HCT116 (cell line): ENCODE measurements at regions not wholly inside any gene's neighbourhood (a gene's known extent, or its start where the extent isn't known, plus 50 kb on each side); places are given as distances from the start of the nearest gene placed in this dataset.

ENCODE experiments used
- ATAC-seq: fragments of 200-7000 bp; cut with Tn5 transposase; 2 replicates; pipeline ENCODE4 v1.9.1; 2020; ENCODE audit warnings: mild to moderate bottlenecking, moderate library complexity
- BruUV-seq: library from RNA; stranded (reverse); fragments of 400-500 nt; replicated peaks from 2 replicates; lab custom pipeline; 2021; lab: Mats Ljungman, UMichigan
- CTCF ChIA-PET: fragments of 300-600 bp; sonication (Branson Sonifier 250); formaldehyde crosslinking; loops from one replicate; lab custom pipeline; 2021; ENCODE audit warnings: antibody characterized with exemption; lab: Charles Lee
- POLR2A ChIA-PET: fragments of 300-600, 350-600 bp; sonication (Branson Sonifier 250); formaldehyde crosslinking; loops from one replicate; lab custom pipeline; 2021; ENCODE audit warnings: antibody characterized with exemption; lab: Charles Lee
- RAD21 ChIA-PET, 2 experiments: fragments of 300-600 bp; sonication (Branson Sonifier 250); formaldehyde crosslinking; loops; one replicate each; lab custom pipeline; 2023; ENCODE audit warnings: low total read pairs in 2 of 2; ENCODE audit not compliant: uncharacterized antibody in 2 of 2, unreplicated experiment in 2 of 2, low non-redundant PET in 1 of 2; lab: Charles Lee
- DNase-seq: peaks from one replicate; pipeline ENCODE4 v3.0.0-alpha.2; 2010; ENCODE audit warnings: low read depth, low spot score
- H2AFZ ChIP-seq: fragments of 200-600 bp; shearing (Covaris generic), sonication (generic); 2 replicates; pipeline ENCODE4 v1.6.1; 2017; ENCODE audit warnings: low read depth, mixed run types, mixed read lengths, antibody characterized with exemption, low read length; ENCODE audit not compliant: poor library complexity, severe bottlenecking
- H3K27ac ChIP-seq: 2 replicates; pipeline ENCODE4 v1.5.1; 2012; ENCODE audit warnings: low read depth, low read length
- H3K27me3 ChIP-seq: fragments of 200-600 bp; sonication (generic); 2 replicates; pipeline ENCODE4 v1.6.1; 2016; ENCODE audit warnings: mixed run types, low read length, mixed read lengths; ENCODE audit not compliant: insufficient read depth
- H3K36me3 ChIP-seq, 2 experiments: fragments of 200-500 bp in 1 of 2; fragments of 200-600 bp in 1 of 2; sonication (Bioruptor generic) in 1 of 2; sonication (generic) in 1 of 2; 2 replicates each; pipeline versions ENCODE4 v1.5.1 to v1.6.1; 2014 to 2016; ENCODE audit warnings: low read length in 2 of 2, inconsistent platforms in 1 of 2, mixed read lengths in 1 of 2, mixed run types in 1 of 2; ENCODE audit not compliant: insufficient read depth in 2 of 2, control insufficient read depth in 1 of 2
- H3K4me1 ChIP-seq, 2 experiments: fragments of 200-600 bp in 1 of 2; sonication (generic) in 1 of 2; 2 replicates each; pipeline versions ENCODE4 v1.5.1 to v1.6.1; 2012 to 2017; ENCODE audit warnings: low read length in 2 of 2, inconsistent platforms in 1 of 2, mild to moderate bottlenecking in 1 of 2, mixed read lengths in 1 of 2, mixed run types in 1 of 2, moderate library complexity in 1 of 2; ENCODE audit not compliant: insufficient read depth in 2 of 2, control insufficient read depth in 1 of 2
- H3K4me2 ChIP-seq: fragments of 200-600 bp; sonication (generic); 2 replicates; pipeline ENCODE4 v1.6.1; 2017; ENCODE audit warnings: mixed run types, low read length, mixed read lengths
- H3K4me3 ChIP-seq, 2 experiments: fragments of 200-600 bp in 1 of 2; sonication (generic) in 1 of 2; replicated peaks in 1 of 2; 2 replicates each; pipeline ENCODE4 v1.5.1; 2011 to 2016; ENCODE audit warnings: low read length in 2 of 2, control low read depth in 1 of 2, low read depth in 1 of 2, mild to moderate bottlenecking in 1 of 2, mixed read lengths in 1 of 2, mixed run types in 1 of 2
- H3K79me2 ChIP-seq: fragments of 200-600 bp; sonication (generic); 2 replicates; pipeline ENCODE4 v1.6.1; 2017; ENCODE audit warnings: mild to moderate bottlenecking, mixed run types, low read length, moderate library complexity, mixed read lengths; ENCODE audit not compliant: insufficient read depth
- H3K9ac ChIP-seq: fragments of 200-600 bp; sonication (generic); 2 replicates; pipeline ENCODE4 v1.6.1; 2016; ENCODE audit warnings: low read length, mixed read lengths
- H3K9me2 ChIP-seq: fragments of 200-600 bp; sonication (generic), shearing (Covaris generic); 2 replicates; pipeline ENCODE4 v1.6.1; 2017; ENCODE audit warnings: mixed run types, mild to moderate bottlenecking, moderate library complexity; ENCODE audit not compliant: insufficient read depth
- H3K9me3 ChIP-seq, 2 experiments: fragments of 200-500 bp in 1 of 2; fragments of 200-600 bp in 1 of 2; sonication (Bioruptor generic) in 1 of 2; sonication (generic) in 1 of 2; 2 replicates each; pipeline ENCODE4 v1.6.1; 2014 to 2017; ENCODE audit warnings: low read length in 2 of 2, mixed read lengths in 2 of 2, inconsistent platforms in 1 of 2, low read depth in 1 of 2, mild to moderate bottlenecking in 1 of 2, mixed run types in 1 of 2, moderate library complexity in 1 of 2; ENCODE audit not compliant: control insufficient read depth in 1 of 2, insufficient read depth in 1 of 2
- H4K20me1 ChIP-seq: fragments of 200-600 bp; sonication (generic), shearing (Covaris generic); 2 replicates; pipeline ENCODE4 v1.6.1; 2017; ENCODE audit warnings: mixed run types, mild to moderate bottlenecking, moderate library complexity; ENCODE audit not compliant: insufficient read depth
- EGR1 ChIP-seq: IDR thresholded peaks from 2 replicates; pipeline ENCODE4 v1.6.1; 2012; ENCODE audit warnings: low read depth
- ELF1 ChIP-seq: IDR thresholded peaks from 2 replicates; pipeline ENCODE4 v1.6.1; 2012; ENCODE audit warnings: low read depth, borderline replicate concordance
- EZH2 ChIP-seq: fragments of 200-600 bp; sonication (generic); IDR thresholded peaks from 2 replicates; pipeline ENCODE4 v1.6.1; 2017; ENCODE audit warnings: antibody characterized with exemption, mixed run types
- FOSL1 ChIP-seq: IDR thresholded peaks from 2 replicates; pipeline ENCODE4 v1.6.1; 2012; ENCODE audit warnings: low read depth
- POLR2AphosphoS5 ChIP-seq: IDR thresholded peaks from 2 replicates; pipeline ENCODE4 v1.6.1; 2011; ENCODE audit warnings: mild to moderate bottlenecking, low read depth, low read length, moderate library complexity
- RAD21 ChIP-seq: IDR thresholded peaks from 2 replicates; pipeline ENCODE4 v1.6.1; 2012; ENCODE audit warnings: low read depth, mild to moderate bottlenecking
- SRF ChIP-seq: IDR thresholded peaks from 2 replicates; pipeline ENCODE4 v1.6.1; 2012; ENCODE audit warnings: low read depth
- TCF7L2 ChIP-seq: IDR thresholded peaks from 2 replicates; pipeline ENCODE4 v1.7.0; 2011; ENCODE audit warnings: borderline replicate concordance, inconsistent platforms; ENCODE audit not compliant: insufficient read depth, insufficient read length; ENCODE audit errors: extremely low read depth
- ZFX ChIP-seq: fragments of 450-650 bp; IDR thresholded peaks from 2 replicates; pipeline ENCODE4 v1.6.1; 2017
- ZNF274 ChIP-seq: fragments of 200-500 bp; sonication (Bioruptor generic); IDR thresholded peaks from 2 replicates; pipeline ENCODE4 v1.6.1; 2014; ENCODE audit warnings: mild to moderate bottlenecking, low read depth, low read length, inconsistent platforms
- intact Hi-C: fragments of 100-400 bp; cut with micrococcal nuclease; formaldehyde crosslinking; loops from 2 replicates; pipeline ENCODE4 v1.10.0; 2022
- TF ChIP-seq, protein P1 (sequence below): IDR thresholded peaks from 2 replicates; pipeline ENCODE4 v1.6.1; 2012
- TF ChIP-seq, protein P2 (sequence below): IDR thresholded peaks from 2 replicates; pipeline ENCODE4 v1.6.1; 2012; ENCODE audit warnings: low read depth
- TF ChIP-seq, protein P3 (sequence below): IDR thresholded peaks from 2 replicates; pipeline ENCODE4 v1.6.1; 2011; ENCODE audit warnings: mild to moderate bottlenecking, low read length, moderate library complexity; ENCODE audit not compliant: insufficient replicate concordance; ENCODE audit errors: extremely low read depth

DNA sequence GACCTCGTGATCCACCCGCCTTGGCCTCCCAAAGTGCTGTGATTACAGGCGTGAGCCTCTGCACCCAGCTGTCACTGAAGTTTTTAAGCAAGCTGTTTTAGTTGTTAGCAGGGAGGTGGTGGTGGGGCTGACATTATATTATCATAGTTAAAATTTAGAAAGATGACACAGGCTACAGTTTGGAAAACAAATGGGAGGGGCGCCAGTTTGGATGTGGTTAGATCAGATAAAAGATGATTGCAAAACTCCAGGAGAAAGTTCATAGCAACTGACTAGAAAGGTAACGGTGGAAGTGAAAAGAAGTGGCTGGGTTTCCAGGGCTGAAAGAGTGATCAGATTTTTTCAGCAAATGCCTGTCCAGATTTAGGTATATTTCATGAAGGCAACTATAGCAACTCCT is 311.9 kb upstream of the CITED2 start:
- H3K9me3 ChIP-seq: no peaks in the 10 kb centered on the region
- TF ChIP-seq ZFX: no peak
- TF ChIP-seq TCF7L2: no peak
- TF ChIP-seq SRF: no peak
- TF ChIP-seq FOSL1: no peak
- TF ChIP-seq, protein P1, sequence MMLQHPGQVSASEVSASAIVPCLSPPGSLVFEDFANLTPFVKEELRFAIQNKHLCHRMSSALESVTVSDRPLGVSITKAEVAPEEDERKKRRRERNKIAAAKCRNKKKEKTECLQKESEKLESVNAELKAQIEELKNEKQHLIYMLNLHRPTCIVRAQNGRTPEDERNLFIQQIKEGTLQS: no peak
- TF ChIP-seq EGR1: no peak
- TF ChIP-seq ELF1: no peak
- no peak for TF ChIP-seq POLR2AphosphoS5
- TF ChIP-seq, all 23 proteins: peak for 0
- POLR2A ChIA-PET: no interaction called here

DNA sequence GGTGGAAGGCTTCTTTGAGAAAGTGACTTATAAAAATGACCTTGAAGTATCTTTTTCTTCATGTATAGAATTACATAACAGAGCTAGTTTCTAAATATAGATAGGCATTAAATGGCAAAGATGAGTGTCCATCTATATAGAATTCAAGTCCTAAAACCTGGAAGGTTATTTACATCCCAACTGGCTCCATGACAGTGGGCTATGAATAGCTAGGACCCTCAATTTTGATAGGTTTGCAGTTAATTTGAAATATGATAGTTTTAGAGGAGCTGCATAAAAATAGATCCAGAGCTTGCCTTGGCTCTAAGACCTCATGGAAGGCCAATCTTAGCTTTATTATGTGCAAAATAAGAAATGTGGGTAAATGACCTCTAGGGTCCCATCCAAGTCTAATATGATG is 310.6 kb upstream of the CITED2 start:
- CTCF ChIA-PET: no interaction called here
- ATAC-seq (no peak), DNase-seq (no peak)
- H3K27ac ChIP-seq: no peak overlapping the region
- H3K4me2 ChIP-seq: no peak overlapping the region
- POLR2A ChIA-PET: no interaction called here
- no peaks in the 10 kb centered on the region for H4K20me1 ChIP-seq
- no TSS peak for BruUV-seq
- no peaks in the 10 kb centered on the region for H3K36me3 ChIP-seq
- no peaks in the 10 kb centered on the region for H3K9me2 ChIP-seq
- RAD21 ChIA-PET: no interaction called here
- H3K27me3 ChIP-seq: no peaks in the 10 kb centered on the region
- H3K4me1 ChIP-seq: no peaks in the 10 kb centered on the region
- no peaks in the 10 kb centered on the region for H3K9me3 ChIP-seq
- no peak overlapping the region for H3K4me3 ChIP-seq
- intact Hi-C loops: no loop called here
- H3K79me2 ChIP-seq: no peaks in the 10 kb centered on the region
- no peak overlapping the region for H3K9ac ChIP-seq
- no peak overlapping the region for H2AFZ ChIP-seq
- TF ChIP-seq RAD21 (no peak), EZH2 (no peak), EGR1 (no peak), ZNF274 (no peak), POLR2AphosphoS5 (no peak)
- TF ChIP-seq, protein P2, sequence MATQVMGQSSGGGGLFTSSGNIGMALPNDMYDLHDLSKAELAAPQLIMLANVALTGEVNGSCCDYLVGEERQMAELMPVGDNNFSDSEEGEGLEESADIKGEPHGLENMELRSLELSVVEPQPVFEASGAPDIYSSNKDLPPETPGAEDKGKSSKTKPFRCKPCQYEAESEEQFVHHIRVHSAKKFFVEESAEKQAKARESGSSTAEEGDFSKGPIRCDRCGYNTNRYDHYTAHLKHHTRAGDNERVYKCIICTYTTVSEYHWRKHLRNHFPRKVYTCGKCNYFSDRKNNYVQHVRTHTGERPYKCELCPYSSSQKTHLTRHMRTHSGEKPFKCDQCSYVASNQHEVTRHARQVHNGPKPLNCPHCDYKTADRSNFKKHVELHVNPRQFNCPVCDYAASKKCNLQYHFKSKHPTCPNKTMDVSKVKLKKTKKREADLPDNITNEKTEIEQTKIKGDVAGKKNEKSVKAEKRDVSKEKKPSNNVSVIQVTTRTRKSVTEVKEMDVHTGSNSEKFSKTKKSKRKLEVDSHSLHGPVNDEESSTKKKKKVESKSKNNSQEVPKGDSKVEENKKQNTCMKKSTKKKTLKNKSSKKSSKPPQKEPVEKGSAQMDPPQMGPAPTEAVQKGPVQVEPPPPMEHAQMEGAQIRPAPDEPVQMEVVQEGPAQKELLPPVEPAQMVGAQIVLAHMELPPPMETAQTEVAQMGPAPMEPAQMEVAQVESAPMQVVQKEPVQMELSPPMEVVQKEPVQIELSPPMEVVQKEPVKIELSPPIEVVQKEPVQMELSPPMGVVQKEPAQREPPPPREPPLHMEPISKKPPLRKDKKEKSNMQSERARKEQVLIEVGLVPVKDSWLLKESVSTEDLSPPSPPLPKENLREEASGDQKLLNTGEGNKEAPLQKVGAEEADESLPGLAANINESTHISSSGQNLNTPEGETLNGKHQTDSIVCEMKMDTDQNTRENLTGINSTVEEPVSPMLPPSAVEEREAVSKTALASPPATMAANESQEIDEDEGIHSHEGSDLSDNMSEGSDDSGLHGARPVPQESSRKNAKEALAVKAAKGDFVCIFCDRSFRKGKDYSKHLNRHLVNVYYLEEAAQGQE: no peak
- TF ChIP-seq, protein P3, sequence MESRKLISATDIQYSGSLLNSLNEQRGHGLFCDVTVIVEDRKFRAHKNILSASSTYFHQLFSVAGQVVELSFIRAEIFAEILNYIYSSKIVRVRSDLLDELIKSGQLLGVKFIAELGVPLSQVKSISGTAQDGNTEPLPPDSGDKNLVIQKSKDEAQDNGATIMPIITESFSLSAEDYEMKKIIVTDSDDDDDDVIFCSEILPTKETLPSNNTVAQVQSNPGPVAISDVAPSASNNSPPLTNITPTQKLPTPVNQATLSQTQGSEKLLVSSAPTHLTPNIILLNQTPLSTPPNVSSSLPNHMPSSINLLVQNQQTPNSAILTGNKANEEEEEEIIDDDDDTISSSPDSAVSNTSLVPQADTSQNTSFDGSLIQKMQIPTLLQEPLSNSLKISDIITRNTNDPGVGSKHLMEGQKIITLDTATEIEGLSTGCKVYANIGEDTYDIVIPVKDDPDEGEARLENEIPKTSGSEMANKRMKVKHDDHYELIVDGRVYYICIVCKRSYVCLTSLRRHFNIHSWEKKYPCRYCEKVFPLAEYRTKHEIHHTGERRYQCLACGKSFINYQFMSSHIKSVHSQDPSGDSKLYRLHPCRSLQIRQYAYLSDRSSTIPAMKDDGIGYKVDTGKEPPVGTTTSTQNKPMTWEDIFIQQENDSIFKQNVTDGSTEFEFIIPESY: no peak

More for the DNA sequence above, 311.9 kb upstream of the CITED2 start:
- Histone ChIP-seq H3K4me3 (no peak overlapping the region), H3K4me2 (no peak overlapping the region), H3K36me3 (no peaks in the 10 kb centered on the region), H3K9me2 (no peaks in the 10 kb centered on the region), H3K27ac (no peak overlapping the region), H2AFZ (no peak overlapping the region), H3K27me3 (no peaks in the 10 kb centered on the region), H3K79me2 (no peaks in the 10 kb centered on the region), H3K4me1 (no peaks in the 10 kb centered on the region), H4K20me1 (no peaks in the 10 kb centered on the region), H3K9ac (no peak overlapping the region)
- ChIA-PET CTCF (no interaction called here), RAD21 (no interaction called here)
- BruUV-seq: no TSS peak
- intact Hi-C loops: no loop called here
- no peak for ATAC-seq
- no peak for DNase-seq
